COR-L47 (cell line): ENCODE measurements at regions not wholly inside any gene's neighbourhood (a gene's known extent, or its start where the extent isn't known, plus 50 kb on each side); places are given as distances from the start of the nearest gene placed in this dataset.
"Not testable (repeated sequence)": the region's sequence is repeated elsewhere in the genome, so short reads cannot be mapped to it uniquely, and the experiment has no call there.

Source experiments
- DNase-seq: peaks from one replicate; lab custom pipeline; 2025; lab: John Stamatoyannopoulos, UW

DNA sequence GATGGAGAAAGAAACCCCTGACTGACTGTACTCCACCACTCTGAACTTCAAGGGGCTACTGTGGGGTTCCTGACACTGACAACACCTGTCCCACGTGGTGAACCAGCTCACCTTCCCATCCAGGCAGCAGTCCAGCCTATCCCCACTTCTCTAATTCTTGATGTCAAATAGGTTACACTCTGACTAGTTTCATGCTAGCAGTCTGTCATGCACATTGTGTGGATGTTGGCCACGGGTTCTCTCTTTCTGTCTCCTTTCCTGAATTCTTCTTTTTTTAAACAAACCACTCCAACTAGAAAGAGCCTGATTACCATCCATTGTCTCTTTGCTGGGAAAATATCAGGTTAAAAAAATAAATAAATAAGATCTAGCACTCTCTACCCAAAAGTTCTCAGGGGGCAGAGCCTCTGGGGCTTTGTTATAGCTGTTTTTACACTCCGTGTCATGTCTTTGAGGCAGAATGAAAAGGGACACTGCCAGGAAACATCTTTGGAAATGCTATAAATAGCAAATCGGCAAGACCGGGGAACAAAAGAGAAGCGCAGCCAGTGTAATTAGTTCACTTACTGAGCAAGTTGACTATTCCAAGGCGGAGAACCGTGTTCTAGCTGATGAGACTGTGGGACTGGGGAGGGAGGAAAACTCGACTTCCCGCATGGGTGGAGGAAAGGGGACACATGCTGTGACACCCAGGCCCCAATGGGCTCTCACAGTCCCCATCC lies 356.1 kb downstream of the OMA1 start:
- peak; percentile 35 for DNase-seq

DNA sequence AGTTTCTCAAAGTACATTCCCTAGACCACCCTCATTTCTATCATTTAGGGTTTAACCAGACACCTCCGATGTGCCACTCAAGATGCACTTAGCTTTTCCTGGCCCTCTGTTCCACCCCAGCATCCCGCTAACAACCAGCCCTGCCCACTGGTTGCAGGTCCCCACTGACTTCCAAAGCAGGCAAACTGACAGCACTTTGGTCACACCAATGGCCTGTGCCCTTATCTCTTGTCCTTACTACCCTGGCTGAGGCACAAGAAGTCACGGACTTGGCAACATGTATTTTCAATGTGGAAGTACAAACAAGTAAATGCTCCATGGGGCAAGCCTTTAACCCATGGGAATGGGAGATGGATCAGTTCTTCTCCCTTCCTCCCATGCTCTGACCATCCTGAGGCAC lies 357.1 kb downstream of the OMA1 start:
- DNase-seq, result no peak

DNA sequence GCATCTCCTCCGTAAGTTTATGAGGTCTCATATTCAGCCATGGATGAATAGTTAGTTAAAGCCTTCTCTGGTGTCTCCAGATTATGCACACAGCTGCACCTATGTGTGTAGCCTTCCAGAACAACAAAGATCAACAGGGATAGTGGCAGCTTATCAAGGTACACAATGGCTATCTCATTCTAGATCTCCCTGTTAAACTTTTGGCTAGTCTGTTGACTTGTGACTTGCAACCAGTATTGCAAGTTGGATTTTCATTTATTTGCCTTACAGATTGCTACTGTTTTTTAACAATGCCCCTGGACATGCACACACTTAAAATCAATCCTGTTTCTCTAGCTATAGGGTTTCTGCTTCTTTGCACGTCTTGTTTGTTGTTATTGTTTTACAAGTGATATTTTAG lies 363.2 kb downstream of the OMA1 start:
- no peak for DNase-seq

DNA sequence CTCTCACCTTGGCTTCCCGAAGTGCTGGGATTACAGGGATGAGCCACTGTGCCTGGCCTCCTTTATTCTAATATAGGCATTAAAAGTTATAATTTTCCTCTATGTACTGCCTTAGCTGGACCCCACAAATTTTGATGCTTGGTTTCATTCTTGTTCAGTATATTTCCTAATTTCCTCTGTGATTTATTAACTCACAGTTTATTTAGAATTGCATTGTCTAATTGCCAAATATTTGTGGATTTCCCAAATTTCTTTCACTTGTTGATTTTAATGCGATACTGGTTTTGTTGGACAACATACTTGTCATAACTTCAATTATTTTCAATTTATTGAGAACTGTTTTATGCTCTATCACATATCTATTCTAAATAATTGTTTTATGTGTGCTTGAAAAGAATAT lies 366.0 kb downstream of the OMA1 start:
- no peak for DNase-seq

DNA sequence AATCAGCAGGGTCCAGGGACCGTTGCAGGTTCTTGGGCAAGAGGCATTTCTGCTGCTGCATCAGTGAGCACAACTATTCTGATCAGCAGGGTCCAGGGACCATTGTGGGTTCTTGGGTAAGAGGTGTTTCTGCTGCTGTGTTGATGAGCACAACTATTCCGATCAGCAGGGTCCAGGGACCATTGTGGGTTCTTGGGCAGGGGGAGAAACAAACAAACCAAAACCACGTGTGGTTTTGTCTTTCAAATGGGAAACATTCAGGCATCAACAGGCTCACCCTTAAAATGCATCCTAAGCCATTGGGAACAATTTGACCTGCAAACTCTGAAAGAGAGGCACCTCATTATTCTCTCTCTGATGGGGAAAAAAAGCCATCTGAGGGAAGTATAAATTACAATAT lies 377.4 kb downstream of the OMA1 start:
- not testable (repeated sequence) for DNase-seq

DNA sequence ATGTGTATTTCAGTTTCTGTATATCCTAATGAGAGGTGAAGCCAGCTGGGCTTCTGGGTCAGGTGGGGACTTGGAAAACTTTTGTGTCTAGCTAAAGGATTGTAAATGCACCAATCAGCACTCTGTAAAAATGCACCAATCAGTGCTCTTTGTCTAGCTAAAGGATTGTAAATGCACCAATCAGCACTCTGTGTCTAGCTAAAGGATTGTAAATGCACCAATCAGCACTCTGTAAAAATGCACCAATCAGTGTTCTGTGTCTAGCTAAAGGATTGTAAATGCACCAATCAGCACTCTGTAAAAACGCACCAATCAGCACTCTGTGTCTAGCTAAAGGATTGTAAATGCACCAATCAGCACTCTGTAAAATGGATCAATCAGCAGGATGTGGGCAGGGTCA lies 379.4 kb downstream of the OMA1 start:
- not testable (repeated sequence) for DNase-seq

DNA sequence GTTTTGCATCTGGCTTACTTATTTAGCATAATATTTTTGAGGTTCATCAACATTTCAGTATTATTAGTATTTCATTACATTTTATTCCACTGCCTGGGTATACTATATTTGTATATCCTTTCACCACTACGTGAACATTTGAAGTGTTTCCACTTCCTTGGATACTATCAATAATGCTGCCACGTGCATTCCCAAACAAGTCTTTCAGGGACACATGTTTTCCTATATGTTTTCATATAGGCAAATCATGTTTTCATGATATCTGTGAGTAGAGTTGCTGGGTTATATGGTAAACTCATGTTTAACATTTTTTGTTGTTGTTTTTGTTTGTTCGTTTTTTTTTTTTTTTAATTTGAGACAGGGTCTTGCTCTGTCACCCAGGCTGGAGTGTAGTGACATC lies 380.1 kb downstream of the OMA1 start:
- DNase-seq, result no peak

DNA sequence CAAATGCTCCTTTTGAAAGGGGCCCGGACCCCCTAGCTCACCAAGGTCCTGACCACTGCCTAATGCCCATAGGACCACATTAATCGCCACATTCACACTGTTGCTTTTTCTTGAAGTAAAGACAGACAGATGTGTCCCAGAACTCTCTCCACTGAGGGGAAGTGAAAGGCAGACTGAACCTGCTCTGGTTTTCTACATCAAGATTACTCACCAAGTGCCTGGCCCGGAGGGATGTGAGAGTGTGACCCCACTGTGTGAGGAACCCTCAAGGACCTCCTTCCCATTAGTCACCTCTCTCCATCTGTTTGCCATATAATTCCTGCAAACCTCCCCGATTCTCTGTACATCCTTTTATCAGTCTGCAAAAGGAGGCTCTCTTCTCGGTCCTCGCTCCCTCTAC lies 381.5 kb downstream of the OMA1 start:
- DNase-seq, result no peak

DNA sequence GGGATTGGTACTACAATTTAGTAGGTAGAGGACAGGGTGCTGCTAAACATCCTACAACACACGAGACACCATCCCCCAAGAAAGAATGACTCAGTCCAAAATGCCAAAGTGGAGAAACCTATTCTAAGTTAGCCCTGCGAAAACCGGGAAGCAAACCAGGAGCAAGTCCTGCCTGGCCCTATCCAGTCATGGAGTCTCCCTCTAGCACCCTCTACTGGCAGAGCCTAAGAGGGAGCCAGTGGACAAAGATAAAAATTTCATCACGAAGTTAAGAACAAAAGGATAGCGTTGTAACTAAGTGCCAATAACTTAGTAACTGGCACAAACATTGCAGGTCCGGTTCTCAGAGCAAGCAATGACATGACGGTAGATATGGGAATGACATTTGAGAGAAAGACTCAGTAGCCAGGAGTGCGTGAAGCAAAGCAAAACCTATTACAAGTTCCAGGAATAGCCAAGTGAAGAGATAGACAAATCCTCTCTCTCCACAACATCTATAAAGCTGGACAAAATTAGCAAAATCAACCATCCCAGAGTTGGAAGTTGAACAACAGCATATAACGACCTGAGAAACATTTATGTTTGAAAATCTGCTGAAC lies 383.5 kb downstream of the OMA1 start:
- peak; percentile 48 for DNase-seq

DNA sequence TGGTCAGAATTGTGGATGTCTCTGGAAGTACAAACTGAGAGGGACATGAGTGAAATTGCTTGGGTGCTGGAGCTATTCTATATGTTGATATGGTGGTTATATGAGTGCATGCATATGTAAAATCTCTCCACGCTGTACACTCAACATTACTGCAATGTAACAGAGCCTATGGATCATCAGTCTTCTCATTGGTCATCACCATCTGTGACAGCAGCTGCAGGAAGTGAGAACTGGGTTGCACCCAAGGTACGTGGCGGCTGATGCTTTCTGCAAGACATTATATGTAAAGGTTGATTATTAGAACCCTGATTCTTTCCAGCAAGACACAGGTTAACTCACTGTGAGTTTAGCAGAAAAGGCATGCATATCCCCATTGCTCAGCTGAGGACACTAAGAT lies 387.1 kb downstream of the OMA1 start:
- DNase-seq, result no peak

DNA sequence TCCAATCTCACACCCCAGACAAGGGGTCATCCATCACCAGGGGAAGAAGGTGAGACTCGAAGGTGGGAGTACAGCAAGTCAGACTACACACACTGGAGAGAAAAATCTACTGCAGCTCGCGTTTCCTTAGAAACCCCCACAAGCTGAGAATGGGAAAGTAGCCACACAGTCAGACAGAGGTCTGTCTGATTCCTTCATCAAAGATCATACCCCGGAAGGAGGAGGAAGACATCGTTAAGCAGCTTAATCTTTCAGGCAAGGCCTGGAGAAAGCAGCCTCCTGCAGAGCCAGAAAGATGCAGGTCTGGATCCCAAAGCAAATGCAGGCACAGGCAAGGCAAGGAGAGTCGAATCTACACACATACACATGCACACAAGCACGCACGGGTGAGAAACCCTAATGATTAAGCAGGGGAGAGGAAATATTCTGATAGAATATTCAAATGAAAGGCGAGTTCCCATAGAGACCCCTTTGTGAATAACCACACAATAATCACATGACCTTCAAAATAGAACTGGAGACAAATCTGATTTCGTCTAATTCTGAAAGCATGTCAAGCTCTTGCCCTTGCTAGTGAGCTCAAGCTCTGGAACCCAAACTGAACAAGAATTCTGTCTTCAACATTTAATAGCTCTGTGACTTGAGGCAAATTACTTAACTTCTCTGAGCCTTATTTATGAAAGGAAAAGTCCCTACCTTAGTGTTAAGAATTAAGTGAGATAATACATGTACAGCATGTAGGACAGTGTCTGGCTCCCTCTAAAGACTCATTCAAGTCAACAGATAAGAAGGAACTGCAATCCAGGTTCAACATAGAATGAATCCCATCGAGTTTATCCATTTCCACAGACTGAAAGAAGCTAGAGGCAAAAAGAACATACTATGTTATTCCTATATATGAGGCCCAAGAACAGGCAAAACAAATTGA lies 387.8 kb downstream of the OMA1 start:
- DNase-seq, result no peak

DNA sequence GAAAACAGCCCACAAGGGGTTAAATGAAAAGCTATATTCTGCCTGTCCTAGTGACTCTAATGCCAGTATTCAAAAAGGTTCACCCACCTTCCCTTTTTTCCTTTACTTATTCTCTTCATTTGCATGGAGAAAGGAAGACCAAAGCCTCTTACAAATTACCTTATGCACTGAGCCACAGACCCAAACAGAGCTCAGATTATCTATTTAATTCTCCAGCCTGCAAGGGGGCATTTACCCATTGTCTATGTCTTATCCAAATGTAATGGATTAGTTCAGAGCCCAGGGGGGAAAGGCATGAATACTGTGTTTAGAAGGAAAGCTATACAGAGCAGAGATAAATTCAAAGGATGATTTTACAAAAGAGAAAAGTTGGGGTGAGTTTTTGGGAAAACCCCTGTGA lies 388.5 kb downstream of the OMA1 start:
- DNase-seq, result no peak

DNA sequence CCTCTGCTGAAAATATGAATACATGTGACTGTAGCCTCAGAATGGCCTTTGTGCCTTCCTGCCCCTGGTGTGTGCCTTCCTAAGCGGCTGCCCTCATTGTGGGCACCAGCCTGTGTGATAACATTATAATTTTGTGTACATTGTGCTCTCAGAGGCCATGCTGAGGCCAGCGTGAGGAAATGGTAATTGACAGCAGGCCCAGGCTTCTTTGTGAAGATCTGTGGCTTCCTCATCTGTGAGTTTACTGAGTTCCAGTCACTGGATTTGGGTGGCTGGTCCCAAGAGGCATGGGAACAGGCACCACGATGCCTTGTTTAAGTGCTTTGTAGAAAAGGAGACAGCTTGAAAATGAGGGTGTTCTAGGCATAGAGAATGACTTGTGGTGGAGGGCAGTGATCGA lies 389.3 kb downstream of the OMA1 start:
- no peak for DNase-seq

DNA sequence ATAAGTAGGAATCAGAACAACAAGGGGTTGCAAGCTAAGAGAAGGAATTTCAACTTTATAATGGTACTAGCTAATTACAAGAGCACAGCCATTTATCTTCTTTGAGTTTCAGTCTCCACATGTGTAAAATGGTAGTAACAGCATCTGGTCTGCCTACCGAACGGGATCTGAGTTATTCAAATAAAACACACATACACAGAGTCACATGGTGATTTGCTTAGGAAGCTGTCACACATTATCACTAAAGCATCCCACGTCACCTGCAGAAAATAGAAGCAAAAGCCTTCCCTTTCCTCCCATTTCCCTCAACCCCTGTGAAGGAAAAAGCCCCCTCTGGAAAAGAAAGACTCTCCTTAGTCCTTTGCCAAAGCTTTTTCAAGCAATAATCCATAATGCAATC lies 389.7 kb downstream of the OMA1 start:
- DNase-seq, result no peak

DNA sequence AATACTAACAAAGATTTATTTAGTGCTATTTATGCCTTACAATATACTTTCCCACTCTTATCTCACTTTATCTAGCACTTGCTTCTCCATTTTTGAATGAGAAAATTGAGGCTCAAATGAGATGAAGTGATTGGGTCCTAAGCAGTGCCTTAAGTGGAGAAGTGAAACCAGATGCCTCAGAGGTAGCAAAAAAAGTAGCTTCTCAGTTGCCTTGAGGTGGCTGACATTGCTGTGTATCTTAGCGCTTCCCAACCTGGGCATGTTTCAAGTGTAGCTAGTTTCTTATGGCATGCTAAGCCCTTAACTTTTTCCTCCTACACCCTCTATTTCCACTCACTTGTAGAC lies 390.4 kb downstream of the OMA1 start:
- DNase-seq, result no peak

DNA sequence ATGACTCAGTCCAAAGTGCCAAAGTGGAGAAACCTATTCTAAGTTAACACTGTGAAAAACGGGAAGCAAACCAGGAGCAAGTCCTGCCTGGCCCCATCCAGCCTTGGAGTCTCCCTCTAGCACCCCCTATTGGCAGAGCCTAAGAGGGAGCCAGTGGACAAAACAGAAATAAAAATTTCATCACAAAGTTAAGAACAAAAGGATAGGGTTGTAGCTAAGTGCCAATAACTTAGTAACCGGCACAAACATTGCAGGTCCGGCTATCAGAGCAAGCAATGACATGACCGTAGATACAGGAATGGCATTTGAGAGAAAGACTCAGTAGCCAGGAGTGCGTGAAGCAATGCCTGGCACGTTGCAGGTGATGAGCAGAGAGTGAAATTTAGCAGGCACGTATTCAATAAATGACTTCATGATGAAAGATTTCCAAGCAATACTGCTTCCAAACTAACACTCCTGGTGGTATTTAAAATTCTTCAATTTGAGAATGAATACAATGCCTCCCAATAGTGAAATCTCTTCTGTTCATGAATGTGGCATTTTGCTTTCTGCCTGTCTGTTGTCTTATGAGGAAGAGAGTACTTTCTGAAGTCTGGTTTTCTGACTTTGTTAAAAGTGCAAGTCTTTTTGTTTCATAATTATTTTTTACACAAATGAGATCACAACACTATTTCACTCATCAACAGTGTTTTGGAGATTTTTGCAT lies 391.0 kb downstream of the OMA1 start:
- DNase-seq, result peak; percentile 4

DNA sequence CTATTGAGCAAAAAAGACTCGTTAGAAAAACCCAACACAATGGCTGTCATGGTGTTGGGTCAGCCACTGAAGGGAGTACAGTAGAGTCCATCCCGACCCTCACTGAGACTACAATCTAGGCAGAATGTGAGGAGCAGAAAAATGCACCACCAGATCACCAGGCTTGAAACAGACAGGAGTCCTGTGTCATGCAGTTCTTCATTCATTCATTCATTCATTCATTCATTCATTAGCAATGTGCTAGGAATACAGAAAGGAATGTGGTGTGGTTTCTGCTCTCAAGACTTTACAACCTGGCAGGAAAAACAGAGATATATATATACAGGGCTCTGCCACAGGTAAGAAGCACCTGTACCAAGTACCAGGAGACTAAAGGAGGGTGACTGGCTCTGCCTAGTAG lies 392.3 kb downstream of the OMA1 start:
- no peak for DNase-seq

DNA sequence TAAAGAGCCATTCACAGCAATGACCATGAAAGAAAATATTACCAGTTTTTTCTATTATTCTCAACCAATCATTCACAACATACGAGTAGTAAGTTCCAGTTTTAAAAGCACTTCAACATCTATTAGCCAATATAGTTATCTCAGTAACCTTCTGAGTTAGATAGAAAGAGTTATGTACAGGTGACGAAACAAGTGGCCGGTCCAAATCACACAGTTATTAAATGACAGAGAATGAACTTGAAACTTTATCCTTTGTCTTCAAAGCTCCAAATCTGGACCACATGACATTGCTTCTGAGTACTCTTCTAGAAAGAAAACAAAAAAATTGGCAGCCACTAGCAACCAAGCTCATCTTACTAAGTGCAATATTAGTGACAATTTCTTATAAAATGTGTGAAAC lies 393.8 kb downstream of the OMA1 start:
- no peak for DNase-seq

DNA sequence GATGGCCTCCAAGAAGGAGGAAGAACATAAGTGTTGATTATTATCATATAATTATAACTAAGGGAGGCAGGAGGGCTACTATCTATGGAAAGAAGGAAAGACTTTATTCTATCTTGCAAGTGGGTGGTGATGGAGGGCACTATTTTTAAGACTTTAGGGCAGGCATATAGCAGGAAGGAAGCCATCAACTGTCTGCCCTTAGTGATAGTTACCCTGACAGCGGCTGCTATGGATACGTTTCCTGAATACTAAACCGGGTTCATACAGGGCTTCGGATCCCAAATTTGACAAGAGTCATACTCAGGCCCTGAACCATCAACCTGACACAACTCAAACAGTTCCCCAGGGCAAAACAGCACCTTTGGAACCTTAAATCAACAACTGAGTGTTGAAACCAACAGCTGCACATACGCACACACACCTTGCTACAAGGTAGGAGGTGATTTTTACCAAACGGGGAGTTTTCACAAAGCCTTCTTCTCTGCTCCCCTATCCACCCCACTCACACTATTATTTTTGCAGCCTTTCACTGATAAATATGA lies 397.2 kb downstream of the OMA1 start:
- DNase-seq, result no peak

DNA sequence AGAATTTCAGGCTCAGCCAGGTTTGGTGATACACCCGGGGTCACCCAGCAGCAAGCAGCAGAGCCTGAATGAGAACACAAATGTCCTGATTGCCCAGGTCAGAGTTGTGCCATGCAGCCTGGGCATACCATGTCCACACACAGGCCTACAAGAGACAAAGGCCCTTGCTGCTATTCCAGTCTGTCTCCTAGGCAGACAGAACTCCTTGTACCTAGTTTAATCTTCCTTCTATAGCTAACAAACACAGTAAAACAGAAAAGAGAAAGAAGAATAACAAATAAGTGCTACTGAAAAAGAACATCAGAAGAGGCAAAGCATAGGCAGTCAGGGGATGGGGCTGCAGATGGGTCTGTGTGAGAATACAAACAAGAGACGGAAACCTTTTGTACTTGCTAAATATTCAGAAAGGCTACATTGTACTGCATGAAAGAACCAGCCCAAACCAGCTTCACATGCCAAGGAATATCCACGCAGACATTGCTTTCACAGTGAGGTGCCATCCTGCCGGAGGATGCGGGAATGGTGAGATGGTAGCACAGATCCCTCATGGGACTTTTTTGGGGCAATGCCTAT lies 401.7 kb downstream of the OMA1 start:
- no peak for DNase-seq

DNA sequence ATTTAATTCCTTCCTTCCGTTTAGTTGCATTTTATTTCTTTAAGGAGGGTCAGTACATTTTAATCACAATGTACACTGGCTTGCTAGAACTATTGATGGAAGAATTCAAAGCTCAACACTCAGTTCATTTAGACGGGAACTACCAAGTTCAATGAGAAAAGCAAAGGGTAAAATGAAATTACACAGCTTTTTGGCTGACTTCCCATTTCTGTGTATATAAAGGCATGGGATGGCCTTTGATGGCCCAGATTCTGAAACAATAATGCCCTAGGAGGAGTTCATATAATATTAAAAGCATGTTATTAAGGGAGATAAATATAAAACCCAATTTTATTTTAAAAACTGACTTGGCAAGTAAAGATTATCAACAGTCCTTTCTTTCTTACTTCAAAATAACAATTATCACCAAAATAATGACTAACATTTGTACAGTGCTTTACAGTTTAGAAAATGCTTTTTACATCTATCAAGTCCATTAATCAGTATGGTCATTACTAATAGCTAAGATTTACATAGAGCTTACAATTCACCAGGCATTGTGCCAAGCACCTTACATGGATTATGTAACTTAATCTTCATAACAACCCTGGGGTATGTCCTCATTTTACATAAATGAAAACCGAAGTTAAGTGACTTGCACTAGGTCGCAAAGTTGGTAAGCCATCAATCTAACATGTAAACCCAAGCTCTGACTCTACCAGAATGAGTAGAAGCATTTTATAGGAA lies 402.4 kb downstream of the OMA1 start:
- peak; percentile 25 for DNase-seq
